GM12878 (cell line): ENCODE measurements at regions not wholly inside any gene's neighbourhood (a gene's known extent, or its start where the extent isn't known, plus 50 kb on each side); places are given as distances from the start of the nearest gene placed in this dataset.
"Not testable (repeated sequence)": the region's sequence is repeated elsewhere in the genome, so short reads cannot be mapped to it uniquely, and the experiment has no call there.

Experiments
- ATAC-seq: fragments of 200-7000 bp; cut with Tn5 transposase; 3 replicates; pipeline ENCODE4 v1.9.1; 2020; ENCODE audit warnings: mild to moderate bottlenecking, moderate library complexity
- BruUV-seq: library from RNA; stranded (reverse); fragments of 400-500 nt; replicated peaks from 2 replicates; lab custom pipeline; 2021; lab: Mats Ljungman, UMichigan
- CTCF ChIA-PET: fragments of 300-600 bp; sonication (Branson Sonifier 250); formaldehyde crosslinking; extraction: SDS; loops from one replicate; lab custom pipeline; 2021; ENCODE audit warnings: inconsistent platforms; lab: Yijun Ruan, JAX
- POLR2A ChIA-PET: fragments of 350-600 bp; formaldehyde crosslinking; extraction: SDS; loops from one replicate; lab custom pipeline; 2021; ENCODE audit warnings: inconsistent platforms; lab: Charles Lee
- RAD21 ChIA-PET: fragments of 300-600 bp; sonication (Branson Sonifier 250); formaldehyde crosslinking; loops from one replicate; lab custom pipeline; 2023; ENCODE audit warnings: antibody characterized with exemption; ENCODE audit not compliant: unreplicated experiment; lab: Charles Lee
- SMC1A ChIA-PET: fragments of 300-600 bp; sonication (Branson Sonifier 250); formaldehyde crosslinking; loops from one replicate; lab custom pipeline; 2023; ENCODE audit not compliant: unreplicated experiment, uncharacterized antibody; lab: Charles Lee
- DNase-seq: peaks from one replicate; pipeline ENCODE4 v3.0.0-alpha.2; 2011; ENCODE audit warnings: low read depth, low spot score
- FAIRE-seq: peaks from 3 replicates; lab custom pipeline; 2011; peaks lifted over from hg19 to GRCh38; lab: Jason Lieb, UNC
- H2AFZ ChIP-seq: 2 replicates; pipeline ENCODE4 v1.6.0; 2011; ENCODE audit warnings: low read depth, low read length, control low read depth; ENCODE audit not compliant: control insufficient read depth
- H3K27ac ChIP-seq: 2 replicates; pipeline ENCODE4 v1.5.1; 2011; ENCODE audit warnings: control low read depth; ENCODE audit not compliant: control insufficient read depth, insufficient read depth
- H3K27me3 ChIP-seq, 2 experiments: replicated peaks in 1 of 2; 2 replicates each; pipeline versions ENCODE4 v1.6.0 to v1.6.1; 2011; ENCODE audit warnings: low read length in 1 of 2; ENCODE audit not compliant: control insufficient read depth in 2 of 2, insufficient read depth in 2 of 2
- H3K36me3 ChIP-seq, 2 experiments: 2 replicates each; pipeline ENCODE4 v1.5.1; 2011; ENCODE audit warnings: low read length in 1 of 2; ENCODE audit not compliant: control insufficient read depth in 2 of 2, insufficient read depth in 2 of 2
- H3K4me1 ChIP-seq: 2 replicates; pipeline ENCODE4 v1.6.1; 2011; ENCODE audit warnings: mild to moderate bottlenecking, low read length, moderate library complexity, mixed read lengths; ENCODE audit not compliant: control insufficient read depth, insufficient read depth
- H3K4me2 ChIP-seq: 2 replicates; pipeline ENCODE4 v1.6.0; 2011; ENCODE audit warnings: control low read depth; ENCODE audit not compliant: control insufficient read depth, insufficient read depth
- H3K4me3 ChIP-seq: fragments of 200-600 bp; sonication (generic); 2 replicates; pipeline ENCODE4 v1.5.1; 2016
- H3K79me2 ChIP-seq: 2 replicates; pipeline ENCODE4 v1.6.0; 2011; ENCODE audit warnings: low read length; ENCODE audit not compliant: control insufficient read depth, insufficient read depth
- H3K9ac ChIP-seq: 2 replicates; pipeline ENCODE4 v1.8.0; 2011; ENCODE audit warnings: low read length, control low read depth, mixed read lengths; ENCODE audit not compliant: control insufficient read depth, insufficient read depth
- H3K9me3 ChIP-seq: replicated peaks from 3 replicates; pipeline ENCODE4 v1.5.1; 2011; ENCODE audit warnings: mild to moderate bottlenecking, low read length; ENCODE audit not compliant: control insufficient read depth, insufficient read depth
- H4K20me1 ChIP-seq: 2 replicates; pipeline ENCODE4 v1.6.0; 2011; ENCODE audit not compliant: control insufficient read depth, insufficient read depth
- BRCA1 ChIP-seq: IDR thresholded peaks from 2 replicates; pipeline ENCODE4 v1.6.1; 2011; ENCODE audit warnings: low read depth, low read length, improper control_type of control experiment
- JUND ChIP-seq: IDR thresholded peaks from 2 replicates; pipeline ENCODE4 v1.6.1; 2012; ENCODE audit warnings: low read depth, mild to moderate bottlenecking, low read length, improper control_type of control experiment, moderate library complexity
- KAT2A ChIP-seq: conservative IDR thresholded peaks from 2 replicates; pipeline ENCODE4 v1.6.1; 2011; ENCODE audit warnings: low read depth, low read length; ENCODE audit not compliant: control insufficient read depth
- LARP7 ChIP-seq: fragments of 450-650 bp; IDR thresholded peaks from 2 replicates; pipeline ENCODE4 v1.6.1; 2017; ENCODE audit warnings: mild to moderate bottlenecking
- MXI1 ChIP-seq: fragments of 150-350 bp; IDR thresholded peaks from 2 replicates; pipeline ENCODE4 v1.6.1; 2011; ENCODE audit warnings: low read depth, mild to moderate bottlenecking, inconsistent platforms, low read length, improper control_type of control experiment
- MYC ChIP-seq: IDR thresholded peaks from 2 replicates; pipeline ENCODE4 v1.6.1; 2011; ENCODE audit warnings: mild to moderate bottlenecking, low read length, moderate library complexity, inconsistent platforms; ENCODE audit not compliant: insufficient read depth, insufficient replicate concordance, insufficient read length, severe bottlenecking
- NFIC ChIP-seq: IDR thresholded peaks from 2 replicates; pipeline ENCODE4 v1.6.1; 2012; ENCODE audit warnings: low read depth, mild to moderate bottlenecking, inconsistent platforms, low read length, moderate library complexity
- YY1 ChIP-seq: IDR thresholded peaks from 2 replicates; pipeline ENCODE4 v1.6.1; 2011; ENCODE audit warnings: low read depth, mild to moderate bottlenecking, low read length
- WGBS: methylation state at CpG from one replicate; pipeline ENCODE4 v1.1.6; 2016; ENCODE audit warnings: low lambda C conversion rate; ENCODE audit not compliant: insufficient replicate concordance, insufficient coverage; ENCODE audit errors: missing lambda C conversion rate; 5-methylcytosine and 5-hydroxymethylcytosine counted together
- in situ Hi-C: fragments of 300-500 bp; cut with MboI; formaldehyde crosslinking; loops from 9 replicates; pipeline ENCODE4 v1.14.3; 2018; ENCODE audit warnings: mixed read lengths
- intact Hi-C: fragments of 100-400 bp; cut with micrococcal nuclease; formaldehyde crosslinking; loops from one replicate; pipeline ENCODE4 v1.14.2; 2022; ENCODE audit not compliant: unreplicated experiment
- TF ChIP-seq, protein P1 (sequence below): fragments of 450-650 bp; IDR thresholded peaks from 2 replicates; pipeline ENCODE4 v1.6.1; 2018; ENCODE audit warnings: borderline replicate concordance, mild to moderate bottlenecking; ENCODE audit not compliant: partially characterized antibody

DNA sequence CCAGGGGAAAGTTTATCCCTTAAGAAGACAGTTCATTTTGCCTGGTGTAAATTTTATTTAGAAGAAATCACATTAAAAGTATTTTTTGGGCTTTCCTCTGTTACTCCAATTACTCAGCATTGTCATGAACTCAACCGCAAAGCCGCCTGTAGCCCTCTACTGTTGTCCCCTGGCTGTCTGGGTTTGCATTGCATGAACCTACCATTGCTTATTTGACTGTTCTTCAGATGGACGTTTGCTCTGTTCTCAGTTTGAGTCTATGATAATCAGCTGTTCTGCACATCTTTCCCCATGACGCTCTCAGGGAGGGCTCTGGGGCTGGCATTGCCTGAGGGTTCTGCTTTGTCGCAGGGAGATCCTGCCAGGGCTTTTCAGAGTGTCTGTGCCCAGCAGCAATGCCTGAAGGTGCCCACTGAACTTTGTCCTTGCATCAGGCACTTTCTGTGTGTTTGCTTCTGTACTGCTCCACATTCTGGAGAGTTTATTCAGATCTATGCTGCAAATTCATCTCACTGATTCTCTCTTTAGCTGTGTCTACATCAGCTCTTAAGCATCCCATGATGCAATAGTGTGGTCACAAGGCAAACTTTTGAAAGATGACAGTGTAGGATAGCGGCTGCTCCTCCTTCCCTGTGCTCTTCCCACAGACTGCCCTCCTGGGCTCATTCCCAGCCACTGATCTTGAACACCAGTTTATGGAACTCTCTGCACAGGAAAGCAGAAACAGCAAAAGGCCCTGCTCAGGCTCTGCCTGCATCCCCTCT, 370.8 kb downstream of the TMEM121 start:
- H3K79me2 ChIP-seq, FAIRE-seq, H3K9me3 ChIP-seq, H3K4me2 ChIP-seq, RAD21 ChIA-PET, H4K20me1 ChIP-seq, BruUV-seq, POLR2A ChIA-PET, H2AFZ ChIP-seq, H3K4me3 ChIP-seq, CTCF ChIA-PET, H3K27ac ChIP-seq, H3K9ac ChIP-seq, ATAC-seq, H3K36me3 ChIP-seq, H3K4me1 ChIP-seq, DNase-seq, SMC1A ChIA-PET, intact Hi-C loops, H3K27me3 ChIP-seq, in situ Hi-C loops: not testable (repeated sequence)
- no CpG with 5 or more reads among the region's 6 CpGs for WGBS

DNA sequence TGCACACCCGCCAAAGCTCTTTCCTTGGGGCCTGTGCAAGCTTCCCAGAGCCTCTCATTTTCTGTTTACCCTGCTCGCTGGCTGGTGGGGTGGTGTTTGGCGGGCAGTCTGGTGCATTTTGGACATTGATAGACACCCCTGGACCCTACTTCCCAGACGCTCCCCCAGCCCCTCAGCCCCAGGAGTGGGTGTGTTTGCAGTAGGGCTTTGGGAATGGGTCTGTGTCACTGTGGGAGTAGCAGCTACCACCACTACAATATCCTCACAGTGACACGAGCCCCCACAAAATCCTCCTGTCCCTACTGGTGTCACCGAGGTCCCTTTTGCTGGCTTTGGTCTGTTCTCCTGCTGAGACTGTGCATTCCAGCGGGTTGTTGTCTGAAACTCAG, 371.3 kb downstream of the TMEM121 start:
- no peak overlapping the region for H3K27ac ChIP-seq
- no peak overlapping the region for H2AFZ ChIP-seq
- H3K27me3 ChIP-seq: no peaks in the 10 kb centered on the region
- H3K79me2 ChIP-seq: peaks cover 2% of the 10 kb centered on the region
- H3K9ac ChIP-seq: no peak overlapping the region
- no CpG with 5 or more reads among the region's 7 CpGs for WGBS
- POLR2A ChIA-PET: no interaction called here
- no peak for ATAC-seq
- no peak overlapping the region for H3K4me2 ChIP-seq
- H3K4me1 ChIP-seq: no peaks in the 10 kb centered on the region
- no peaks in the 10 kb centered on the region for H3K9me3 ChIP-seq
- no peaks in the 10 kb centered on the region for H3K36me3 ChIP-seq
- CTCF ChIA-PET: no interaction called here
- no peak for DNase-seq
- intact Hi-C loops: no loop called here
- H3K4me3 ChIP-seq: no peak overlapping the region
- H4K20me1 ChIP-seq: no peaks in the 10 kb centered on the region
- RAD21 ChIA-PET: no interaction called here
- in situ Hi-C loops: no loop called here
- FAIRE-seq: no peak
- SMC1A ChIA-PET: no interaction called here
- no TSS peak for BruUV-seq
- TF ChIP-seq, protein P1, sequence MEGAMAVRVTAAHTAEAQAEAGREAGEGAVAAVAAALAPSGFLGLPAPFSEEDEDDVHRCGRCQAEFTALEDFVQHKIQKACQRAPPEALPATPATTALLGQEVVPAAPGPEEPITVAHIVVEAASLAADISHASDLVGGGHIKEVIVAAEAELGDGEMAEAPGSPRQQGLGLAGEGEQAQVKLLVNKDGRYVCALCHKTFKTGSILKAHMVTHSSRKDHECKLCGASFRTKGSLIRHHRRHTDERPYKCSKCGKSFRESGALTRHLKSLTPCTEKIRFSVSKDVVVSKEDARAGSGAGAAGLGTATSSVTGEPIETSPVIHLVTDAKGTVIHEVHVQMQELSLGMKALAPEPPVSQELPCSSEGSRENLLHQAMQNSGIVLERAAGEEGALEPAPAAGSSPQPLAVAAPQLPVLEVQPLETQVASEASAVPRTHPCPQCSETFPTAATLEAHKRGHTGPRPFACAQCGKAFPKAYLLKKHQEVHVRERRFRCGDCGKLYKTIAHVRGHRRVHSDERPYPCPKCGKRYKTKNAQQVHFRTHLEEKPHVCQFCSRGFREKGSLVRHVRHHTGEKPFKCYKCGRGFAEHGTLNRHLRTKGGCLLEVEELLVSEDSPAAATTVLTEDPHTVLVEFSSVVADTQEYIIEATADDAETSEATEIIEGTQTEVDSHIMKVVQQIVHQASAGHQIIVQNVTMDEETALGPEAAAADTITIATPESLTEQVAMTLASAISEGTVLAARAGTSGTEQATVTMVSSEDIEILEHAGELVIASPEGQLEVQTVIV: no peak
- TF ChIP-seq BRCA1 (no peak), NFIC (no peak), MYC (no peak), LARP7 (no peak), JUND (no peak), KAT2A (no peak), MXI1 (no peak), YY1 (no peak)
